Osteocyte (in vitro differentiated cells): ENCODE measurements at regions not wholly inside any gene's neighbourhood (a gene's known extent, or its start where the extent isn't known, plus 50 kb on each side); places are given as distances from the start of the nearest gene placed in this dataset.

Experiments
- DNase-seq: peaks from one replicate; pipeline ENCODE4 v3.0.0; 2021; ENCODE audit warnings: mixed read lengths; ENCODE audit not compliant: unreplicated experiment; ENCODE audit errors: extremely low spot score
- H3K27ac Mint-ChIP-seq: one replicate; pipeline ENCODE4 v1.8.0; 2021; ENCODE audit warnings: mild to moderate bottlenecking, mixed read lengths; ENCODE audit not compliant: unreplicated experiment
- H3K27me3 Mint-ChIP-seq: one replicate; pipeline ENCODE4 v1.8.0; 2021; ENCODE audit warnings: mixed read lengths; ENCODE audit not compliant: unreplicated experiment
- H3K36me3 Mint-ChIP-seq: one replicate; pipeline ENCODE4 v1.8.0; 2021; ENCODE audit warnings: mixed read lengths; ENCODE audit not compliant: unreplicated experiment
- H3K4me1 Mint-ChIP-seq: one replicate; pipeline ENCODE4 v1.8.0; 2021; ENCODE audit warnings: mixed read lengths; ENCODE audit not compliant: unreplicated experiment
- H3K4me3 Mint-ChIP-seq: one replicate; pipeline ENCODE4 v1.8.0; 2021; ENCODE audit warnings: mild to moderate bottlenecking, moderate library complexity, mixed read lengths; ENCODE audit not compliant: unreplicated experiment
- H3K9me3 Mint-ChIP-seq: one replicate; pipeline ENCODE4 v1.8.0; 2021; ENCODE audit warnings: mixed read lengths; ENCODE audit not compliant: unreplicated experiment
- TF ChIP-seq, protein P1 (sequence below): fragments of 200-600 bp; sonication (generic); IDR thresholded peaks from 2 replicates; pipeline ENCODE4 v1.5.0; 2021; ENCODE audit warnings: antibody characterized with exemption, mild to moderate bottlenecking, moderate library complexity

DNA sequence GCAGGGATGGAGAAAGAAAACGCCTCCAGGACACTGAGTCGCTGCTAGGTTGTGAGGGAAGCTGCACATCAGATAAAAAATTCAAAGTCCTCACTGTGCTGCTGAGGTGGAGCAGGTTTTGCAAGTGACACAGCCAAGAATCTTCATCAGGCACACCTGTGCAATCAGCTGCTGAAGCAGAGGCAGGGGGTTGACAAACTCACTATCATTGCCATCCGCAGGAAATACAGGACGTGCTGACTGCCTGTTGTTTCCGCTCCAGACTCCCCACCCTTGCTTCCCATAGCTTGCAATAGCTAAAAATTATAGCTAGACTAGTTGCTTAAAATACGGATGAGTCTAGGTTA is 147.8 kb upstream of the FHL2 start:
- peaks cover 3% of the 10 kb centered on the region for H3K4me1 Mint-ChIP-seq
- TF ChIP-seq, protein P1, sequence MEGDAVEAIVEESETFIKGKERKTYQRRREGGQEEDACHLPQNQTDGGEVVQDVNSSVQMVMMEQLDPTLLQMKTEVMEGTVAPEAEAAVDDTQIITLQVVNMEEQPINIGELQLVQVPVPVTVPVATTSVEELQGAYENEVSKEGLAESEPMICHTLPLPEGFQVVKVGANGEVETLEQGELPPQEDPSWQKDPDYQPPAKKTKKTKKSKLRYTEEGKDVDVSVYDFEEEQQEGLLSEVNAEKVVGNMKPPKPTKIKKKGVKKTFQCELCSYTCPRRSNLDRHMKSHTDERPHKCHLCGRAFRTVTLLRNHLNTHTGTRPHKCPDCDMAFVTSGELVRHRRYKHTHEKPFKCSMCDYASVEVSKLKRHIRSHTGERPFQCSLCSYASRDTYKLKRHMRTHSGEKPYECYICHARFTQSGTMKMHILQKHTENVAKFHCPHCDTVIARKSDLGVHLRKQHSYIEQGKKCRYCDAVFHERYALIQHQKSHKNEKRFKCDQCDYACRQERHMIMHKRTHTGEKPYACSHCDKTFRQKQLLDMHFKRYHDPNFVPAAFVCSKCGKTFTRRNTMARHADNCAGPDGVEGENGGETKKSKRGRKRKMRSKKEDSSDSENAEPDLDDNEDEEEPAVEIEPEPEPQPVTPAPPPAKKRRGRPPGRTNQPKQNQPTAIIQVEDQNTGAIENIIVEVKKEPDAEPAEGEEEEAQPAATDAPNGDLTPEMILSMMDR: no peak
- H3K27ac Mint-ChIP-seq: no peak overlapping the region
- no peak for DNase-seq
- H3K36me3 Mint-ChIP-seq: no peaks in the 10 kb centered on the region
- no peaks in the 10 kb centered on the region for H3K9me3 Mint-ChIP-seq
- peaks cover 8% of the 10 kb centered on the region for H3K27me3 Mint-ChIP-seq
- H3K4me3 Mint-ChIP-seq: no peak overlapping the region

DNA sequence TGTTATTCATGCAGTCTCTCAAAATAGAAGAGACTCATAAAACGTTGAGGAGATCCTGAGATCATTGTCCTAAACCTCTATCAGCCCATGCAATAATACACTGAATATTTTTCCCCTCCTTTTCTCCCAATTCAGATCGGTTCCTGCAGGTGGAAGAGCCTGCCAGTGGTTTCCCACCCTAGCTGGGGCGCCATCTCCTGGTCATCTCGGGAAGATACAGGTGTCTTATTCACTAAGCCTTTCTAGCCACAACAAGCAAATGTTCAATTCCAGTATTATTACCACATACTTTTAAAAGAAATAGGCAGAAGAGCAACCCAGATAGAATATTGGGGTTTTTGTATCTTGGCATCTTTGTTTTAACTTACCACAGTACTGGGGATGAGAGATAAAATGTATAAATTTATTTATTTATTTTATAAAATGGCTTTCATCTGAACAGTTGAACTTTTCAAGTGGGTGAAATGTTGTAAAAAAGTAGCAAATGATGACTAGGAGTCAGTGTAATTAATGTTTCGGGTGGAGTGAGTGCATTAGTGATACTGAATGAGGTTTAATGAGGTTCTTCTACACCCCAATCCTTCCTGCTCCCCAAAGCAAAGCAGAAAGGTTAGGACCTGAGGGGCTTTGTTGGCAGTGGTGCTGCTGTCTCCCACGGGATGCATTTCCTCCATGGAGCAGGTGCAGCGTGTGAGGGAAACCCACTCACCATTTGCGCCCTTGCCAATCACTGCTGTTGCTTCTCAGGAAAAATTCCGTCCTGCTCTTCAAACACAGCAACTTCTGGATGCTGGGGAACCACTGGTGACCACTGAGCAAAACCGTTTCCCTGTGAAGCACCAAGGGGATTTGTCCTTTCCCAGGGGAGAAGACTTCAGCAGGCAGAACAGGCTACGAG is 147.1 kb upstream of the FHL2 start:
- Mint-ChIP-seq H3K4me1 (peaks cover 3% of the 10 kb centered on the region), H3K27ac (no peak overlapping the region)

DNA sequence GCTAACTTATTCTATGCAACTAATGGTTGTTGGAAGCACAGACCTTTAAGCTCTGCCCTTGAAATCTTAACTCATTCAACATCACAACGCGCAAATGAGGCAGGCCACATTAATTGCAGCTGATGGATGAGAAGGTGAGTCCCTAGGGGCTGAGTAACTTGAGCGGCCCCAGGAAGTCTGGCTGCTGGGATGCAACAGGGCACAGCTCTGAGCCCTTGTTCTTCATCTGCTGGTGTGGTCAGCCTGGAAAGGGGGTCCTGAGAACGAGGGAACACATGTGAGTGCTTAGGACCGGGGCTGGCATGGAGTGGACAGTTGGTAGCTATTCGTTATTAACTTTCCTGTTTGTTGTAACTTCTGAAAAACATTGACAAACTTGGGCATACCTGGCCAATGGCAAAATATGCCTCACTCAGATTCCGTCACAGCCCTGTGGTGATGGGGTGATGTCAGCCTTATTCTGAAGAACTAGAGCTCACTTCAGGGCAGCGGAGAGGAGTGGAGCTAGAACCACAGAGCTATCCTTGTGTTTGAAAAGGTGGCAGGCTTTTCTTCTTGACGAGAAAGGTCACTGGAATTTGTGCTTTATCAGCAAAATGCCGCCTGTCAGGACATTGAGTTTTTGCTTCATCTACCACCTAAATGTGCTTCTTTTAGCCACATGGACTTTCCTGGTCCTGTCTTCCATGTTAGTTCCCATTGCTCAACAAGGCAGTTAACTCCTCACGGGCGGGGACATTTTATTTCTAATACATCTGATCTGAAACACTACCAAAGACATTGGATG is 145.9 kb upstream of the FHL2 start:
- H3K27ac Mint-ChIP-seq: no peak overlapping the region
- DNase-seq: peak; percentile 44

More for the DNA sequence above, 147.1 kb upstream of the FHL2 start:
- H3K27me3 Mint-ChIP-seq: peaks cover 8% of the 10 kb centered on the region
- DNase-seq: peak; percentile 88
- no peaks in the 10 kb centered on the region for H3K36me3 Mint-ChIP-seq
- no peaks in the 10 kb centered on the region for H3K9me3 Mint-ChIP-seq
- H3K4me3 Mint-ChIP-seq: no peak overlapping the region
- TF ChIP-seq, protein P1: peak; percentile 90

DNA sequence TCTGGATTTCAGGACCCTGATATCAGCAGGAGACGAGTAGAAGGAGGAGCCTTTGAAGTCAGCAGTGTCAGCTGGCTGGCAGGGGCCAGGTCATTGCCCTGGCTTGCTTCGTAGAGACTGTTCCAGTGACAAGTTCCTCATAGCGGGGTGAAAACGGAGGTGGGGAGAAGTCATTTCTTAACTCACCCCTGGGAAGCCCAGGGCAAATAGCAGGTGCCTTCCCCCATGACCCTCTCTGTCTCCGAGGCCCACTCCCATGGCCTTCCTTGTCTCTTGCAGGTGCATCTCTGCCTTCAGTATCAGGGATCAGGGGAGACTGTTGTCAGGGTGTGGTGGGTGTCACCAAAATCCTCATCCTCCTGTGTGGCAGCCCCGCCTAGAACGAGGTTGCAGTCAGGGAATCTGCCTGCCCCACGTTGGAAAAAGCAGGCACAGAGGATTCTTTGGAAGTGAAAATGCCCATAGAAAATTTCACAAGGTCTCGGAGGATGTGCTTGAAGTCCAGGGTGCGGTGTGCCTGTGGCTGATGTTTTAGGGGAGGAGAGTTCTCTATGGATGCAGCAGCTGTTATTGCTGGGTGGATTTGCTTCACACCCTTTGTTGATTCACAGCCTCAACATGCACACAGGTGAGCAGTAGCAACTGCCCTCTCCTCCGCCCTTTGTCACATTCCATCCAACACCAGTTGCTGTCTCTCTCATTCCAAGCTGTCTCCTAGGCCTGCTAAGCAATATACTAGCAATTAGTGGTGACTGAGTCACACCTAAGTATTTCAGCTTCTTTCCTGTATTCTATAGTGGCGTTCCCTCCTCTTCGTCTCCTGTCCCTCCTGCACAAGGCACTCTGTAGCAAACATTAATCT is 142.6 kb upstream of the FHL2 start:
- H3K4me1 Mint-ChIP-seq: peaks cover 3% of the 10 kb centered on the region
- no peak overlapping the region for H3K27ac Mint-ChIP-seq
- peaks cover 19% of the 10 kb centered on the region for H3K27me3 Mint-ChIP-seq
- no peaks in the 10 kb centered on the region for H3K9me3 Mint-ChIP-seq
- TF ChIP-seq, protein P1: no peak
- peak; percentile 53 for DNase-seq
- H3K4me3 Mint-ChIP-seq: no peak overlapping the region
- no peaks in the 10 kb centered on the region for H3K36me3 Mint-ChIP-seq

More for the DNA sequence above, 145.9 kb upstream of the FHL2 start:
- H3K9me3 Mint-ChIP-seq: no peaks in the 10 kb centered on the region
- H3K27me3 Mint-ChIP-seq: peaks cover 8% of the 10 kb centered on the region
- no peaks in the 10 kb centered on the region for H3K36me3 Mint-ChIP-seq
- TF ChIP-seq, protein P1: no peak
- H3K4me3 Mint-ChIP-seq: no peak overlapping the region
- H3K4me1 Mint-ChIP-seq: peaks cover 3% of the 10 kb centered on the region
